GM18519 (cell line): ENCODE measurements at regions not wholly inside any gene's neighbourhood (a gene's known extent, or its start where the extent isn't known, plus 50 kb on each side); places are given as distances from the start of the nearest gene placed in this dataset.
"Not testable (repeated sequence)": the region's sequence is repeated elsewhere in the genome, so short reads cannot be mapped to it uniquely, and the experiment has no call there.

Source experiments
- ATAC-seq: cut with Tn5 transposase; IDR thresholded peaks from one replicate; pipeline ENCODE4 v1.9.1; 2021; ENCODE audit warnings: mild to moderate bottlenecking, moderate library complexity; ENCODE audit not compliant: unreplicated experiment, low FRiP score

DNA sequence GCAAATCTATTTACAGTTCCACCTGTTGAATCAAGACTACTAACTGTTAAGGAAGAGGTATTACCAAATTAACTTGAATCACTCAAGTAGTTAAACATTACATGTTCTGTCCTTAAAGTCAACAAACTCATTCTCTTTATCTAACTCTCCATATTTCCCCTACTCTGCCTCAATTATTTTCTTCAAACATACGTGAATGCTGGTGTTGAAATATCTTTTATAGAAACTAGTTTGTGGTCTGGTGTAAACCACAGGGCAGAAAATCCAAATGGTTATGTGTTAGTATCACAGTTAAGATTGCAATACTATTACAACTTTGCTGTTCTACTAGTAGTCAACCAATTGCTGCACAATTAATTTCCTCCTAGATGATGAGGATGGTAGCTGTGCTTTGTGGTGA is 603.5 kb downstream of the KCTD16 start:
- no peak for ATAC-seq

DNA sequence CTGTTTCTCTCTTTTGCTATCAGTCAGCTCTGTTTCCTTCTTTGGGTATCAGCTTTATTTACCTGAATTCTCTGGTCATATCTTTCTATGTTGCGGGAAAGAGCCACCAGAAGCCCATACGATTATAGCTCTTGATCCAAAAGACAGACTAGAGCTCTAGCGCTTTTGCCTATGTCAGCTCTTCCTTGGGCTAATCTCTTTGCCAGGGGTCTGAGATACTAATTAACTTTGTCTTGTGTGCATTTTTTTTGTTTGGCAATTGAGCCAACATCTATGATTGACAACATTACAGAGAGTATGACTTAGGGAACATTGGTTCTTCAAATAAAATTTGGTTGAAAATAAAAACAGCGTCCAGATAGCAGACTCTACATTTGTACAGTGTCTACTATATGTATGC is 603.0 kb downstream of the KCTD16 start:
- no peak for ATAC-seq

- no peak for ATAC-seq
Measured at GRCh38 chr5:144771802-144772201, 601.1 kb downstream of the KCTD16 start.

DNA sequence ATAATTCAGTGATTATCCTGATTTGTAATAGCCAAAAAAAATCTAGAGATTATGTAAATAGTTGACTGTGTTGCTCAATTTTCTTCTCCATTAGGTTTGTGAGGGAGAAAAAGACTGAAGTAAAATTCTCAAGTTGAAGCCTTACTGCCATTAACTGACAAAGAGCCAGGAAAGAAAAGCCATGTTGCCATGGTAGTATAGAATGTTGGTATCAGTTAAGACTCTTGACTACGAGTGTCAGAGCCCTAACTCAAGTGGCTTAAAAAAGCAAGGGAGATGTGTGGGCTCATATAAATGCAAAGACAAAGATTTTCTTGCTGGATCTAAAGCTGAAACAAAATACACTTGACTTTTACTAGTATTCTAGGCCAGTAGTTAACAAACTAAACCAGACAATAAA is 571.7 kb downstream of the KCTD16 start:
- no peak for ATAC-seq

- ATAC-seq, result no peak
Measured at GRCh38 chr5:144731786-144732185, 561.1 kb downstream of the KCTD16 start.

GRCh38 chr5:144712090-144712489 is 541.4 kb downstream of the KCTD16 start:
- ATAC-seq, result peak; percentile 88

GRCh38 chr5:144711172-144711571 is 540.5 kb downstream of the KCTD16 start:
- no peak for ATAC-seq

- no peak for ATAC-seq
Measured at GRCh38 chr5:144710637-144711036, 540.0 kb downstream of the KCTD16 start.

DNA sequence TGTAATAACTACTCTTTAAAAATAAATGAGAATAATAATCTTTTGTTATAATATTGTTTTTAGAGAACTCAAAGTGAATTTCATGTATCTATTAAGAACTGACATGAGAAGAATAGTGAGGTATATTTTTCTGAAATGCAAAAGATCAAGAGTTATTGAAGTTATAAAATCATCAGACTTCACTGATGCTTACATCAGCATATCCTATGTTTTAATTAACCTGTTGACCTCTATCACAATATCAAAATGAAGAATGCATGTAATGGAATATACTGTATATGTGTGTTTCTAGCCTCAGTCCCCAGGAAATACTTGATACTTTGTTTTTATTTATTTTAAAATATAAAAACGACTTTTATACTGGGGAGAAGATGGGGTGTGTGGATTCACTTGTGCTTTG is 533.1 kb downstream of the KCTD16 start:
- no peak for ATAC-seq

- no peak for ATAC-seq
Measured at GRCh38 chr5:144698484-144698883, 527.8 kb downstream of the KCTD16 start.

DNA sequence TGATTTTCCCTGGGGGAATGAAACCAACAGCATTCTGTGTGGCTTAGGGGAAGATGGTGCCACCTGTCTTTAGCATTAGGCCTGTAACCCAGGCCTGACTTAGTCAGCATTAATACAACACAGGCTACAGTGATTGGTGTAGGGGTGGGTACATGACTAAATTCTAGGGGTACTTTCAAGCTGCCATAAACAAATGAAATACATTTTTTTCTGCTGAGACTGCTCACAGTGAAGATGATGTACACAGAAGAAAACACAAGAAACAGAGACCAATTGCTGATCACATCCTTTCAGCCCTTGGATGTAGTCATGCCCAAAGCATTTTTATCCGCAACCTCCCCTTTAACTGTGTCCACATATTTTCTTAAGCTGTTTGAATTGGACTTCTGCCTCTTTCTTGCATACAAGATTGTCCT is 527.2 kb downstream of the KCTD16 start:
- no peak for ATAC-seq

GRCh38 chr5:144691936-144692335 is 521.3 kb downstream of the KCTD16 start:
- ATAC-seq, result no peak

GRCh38 chr5:144684899-144685298 is 514.2 kb downstream of the KCTD16 start:
- no peak for ATAC-seq

DNA sequence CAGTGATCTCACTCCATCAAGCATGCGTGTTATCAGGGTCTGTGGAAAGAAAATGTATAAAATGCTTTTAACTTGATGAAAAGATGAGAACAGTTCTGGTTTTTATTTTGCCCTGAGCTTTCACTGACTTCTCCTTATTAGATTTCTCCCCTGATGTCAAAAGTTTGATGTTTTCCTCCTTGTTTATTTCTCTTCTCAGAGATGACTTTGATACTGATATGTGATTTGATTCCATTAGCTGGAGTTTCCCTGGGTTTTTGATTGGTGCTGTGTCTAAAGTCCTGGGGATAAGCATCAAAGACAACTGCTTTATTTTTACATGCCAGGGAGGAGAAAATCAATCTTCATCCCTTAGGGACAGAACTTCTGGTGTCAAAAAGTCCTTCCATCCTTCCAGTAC is 510.0 kb downstream of the KCTD16 start:
- no peak for ATAC-seq

GRCh38 chr5:144671066-144671465 is 500.4 kb downstream of the KCTD16 start:
- no peak for ATAC-seq

GRCh38 chr5:144659634-144660227 is 489.1 kb downstream of the KCTD16 start:
- no peak for ATAC-seq

GRCh38 chr5:144644317-144644716 is 473.6 kb downstream of the KCTD16 start:
- ATAC-seq, result no peak

DNA sequence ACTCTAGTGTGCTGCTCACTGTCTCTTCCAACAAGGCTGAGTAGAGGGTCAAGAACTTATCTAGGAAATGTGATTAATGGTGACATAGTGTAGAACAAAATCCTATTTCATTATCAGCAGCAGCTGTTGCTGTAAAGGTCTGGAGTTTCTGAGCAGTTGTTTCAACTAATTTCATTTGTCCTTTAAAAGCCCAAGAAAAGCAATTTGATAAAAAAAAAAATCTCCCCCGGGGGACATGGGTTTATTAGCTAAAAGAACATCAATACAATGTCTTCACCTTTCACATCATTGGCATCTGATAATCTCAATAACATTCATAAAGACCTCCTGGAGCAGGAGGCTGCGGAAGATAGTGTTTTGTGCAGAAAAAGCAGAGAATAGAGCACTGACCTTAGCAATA is 468.1 kb downstream of the KCTD16 start:
- no peak for ATAC-seq

GRCh38 chr5:144634138-144634537 is 463.5 kb downstream of the KCTD16 start:
- ATAC-seq, result no peak

DNA sequence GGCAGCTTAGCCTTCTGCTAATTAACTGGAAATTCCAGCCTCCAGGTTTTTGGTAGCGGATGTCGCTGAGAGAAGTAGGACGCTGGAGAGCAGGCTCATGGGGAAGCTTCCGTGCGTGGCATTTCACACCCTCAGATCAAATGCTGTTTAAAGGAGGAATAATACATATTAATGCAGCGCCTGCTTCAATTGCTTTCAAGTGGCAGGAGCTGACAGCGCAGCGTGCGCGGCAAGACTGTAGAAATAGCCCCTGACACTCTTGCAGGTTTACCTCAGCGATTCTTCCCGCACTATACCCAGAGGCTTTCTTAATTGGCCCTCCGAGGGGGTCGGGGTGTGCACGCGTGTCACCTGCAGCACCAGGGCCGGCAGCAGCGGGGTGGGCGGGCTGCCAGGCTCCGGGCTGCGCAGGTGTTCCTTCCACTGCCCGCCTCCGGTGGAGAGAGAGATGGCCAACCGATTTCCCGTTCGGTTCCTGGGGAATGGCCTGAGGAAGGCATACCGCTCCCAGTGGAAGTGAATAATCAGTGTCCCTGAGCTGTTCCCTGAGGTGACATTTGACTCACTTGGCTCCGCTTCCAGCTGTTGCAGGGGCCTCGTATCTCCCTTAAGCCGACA is 427.9 kb downstream of the KCTD16 start:
- ATAC-seq, result no peak

- no peak for ATAC-seq
Measured at GRCh38 chr5:144596517-144596916, 425.8 kb downstream of the KCTD16 start.

- no peak for ATAC-seq
Measured at GRCh38 chr5:144594919-144595318, 424.2 kb downstream of the KCTD16 start.

- not testable (repeated sequence) for ATAC-seq
Measured at GRCh38 chr5:144594234-144594633, 423.6 kb downstream of the KCTD16 start.
